GM21515 (cell line): ENCODE measurements at regions not wholly inside any gene's neighbourhood (a gene's known extent, or its start where the extent isn't known, plus 50 kb on each side); places are given as distances from the start of the nearest gene placed in this dataset.
A peak's percentile ranks its signal among the peaks of the same experiment; 100 is the strongest.

Experiments
- ATAC-seq: cut with Tn5 transposase; IDR thresholded peaks from one replicate; pipeline ENCODE4 v1.9.1; 2021; ENCODE audit not compliant: unreplicated experiment

GRCh38 chr1:105678334-105678733 is 1378.1 kb upstream of the PRMT6 start:
- no peak for ATAC-seq

GRCh38 chr1:105684714-105685113 is 1371.8 kb upstream of the PRMT6 start:
- no peak for ATAC-seq

- no peak for ATAC-seq
These were observed 1370.4 kb upstream of the PRMT6 start for GRCh38 chr1:105686026-105686425.

GRCh38 chr1:105686874-105687690 is 1369.4 kb upstream of the PRMT6 start:
- no peak for ATAC-seq

- no peak for ATAC-seq
These were observed 1355.8 kb upstream of the PRMT6 start for GRCh38 chr1:105700723-105701122.

- ATAC-seq: no peak
These were observed 1332.2 kb upstream of the PRMT6 start for GRCh38 chr1:105724286-105724685.

- ATAC-seq: no peak
These were observed 1325.8 kb upstream of the PRMT6 start for GRCh38 chr1:105730701-105731100.

- ATAC-seq: no peak
These were observed 1320.1 kb upstream of the PRMT6 start for GRCh38 chr1:105736349-105736748.

- ATAC-seq: no peak
These were observed 1276.7 kb upstream of the PRMT6 start for GRCh38 chr1:105779727-105780126.

GRCh38 chr1:105785021-105785420 is 1271.5 kb upstream of the PRMT6 start:
- no peak for ATAC-seq

- peak; percentile 67 for ATAC-seq
These were observed 1262.8 kb upstream of the PRMT6 start for GRCh38 chr1:105793536-105794146.

- no peak for ATAC-seq
These were observed 1260.7 kb upstream of the PRMT6 start for GRCh38 chr1:105795741-105796140.

GRCh38 chr1:105830571-105831146 is 1225.8 kb upstream of the PRMT6 start:
- no peak for ATAC-seq

- ATAC-seq: no peak
These were observed 1218.4 kb upstream of the PRMT6 start for GRCh38 chr1:105838071-105838470.

GRCh38 chr1:105865546-105865945 is 1190.9 kb upstream of the PRMT6 start:
- ATAC-seq: no peak

GRCh38 chr1:105872817-105873216 is 1183.7 kb upstream of the PRMT6 start:
- ATAC-seq: no peak

- peak; percentile 76 for ATAC-seq
These were observed 1181.9 kb upstream of the PRMT6 start for GRCh38 chr1:105874621-105875020.

- no peak for ATAC-seq
These were observed 1170.2 kb upstream of the PRMT6 start for GRCh38 chr1:105886309-105886708.

GRCh38 chr1:105891308-105891707 is 1165.2 kb upstream of the PRMT6 start:
- ATAC-seq: no peak

GRCh38 chr1:105894006-105894405 is 1162.5 kb upstream of the PRMT6 start:
- no peak for ATAC-seq

- ATAC-seq: no peak
These were observed 1146.7 kb upstream of the PRMT6 start for GRCh38 chr1:105909811-105910210.

- ATAC-seq: no peak
These were observed 1142.1 kb upstream of the PRMT6 start for GRCh38 chr1:105914403-105914802.
